Neuronal stem cell (in vitro differentiated cells): ENCODE measurements at regions not wholly inside any gene's neighbourhood (a gene's known extent, or its start where the extent isn't known, plus 50 kb on each side); places are given as distances from the start of the nearest gene placed in this dataset.

Experiments
- DNase-seq: peaks from one replicate; pipeline ENCODE4 v3.0.0-alpha.2; 2013; ENCODE audit warnings: low spot score
- H2AFZ ChIP-seq: one replicate; pipeline ENCODE4 v1.6.1; 2013; ENCODE audit warnings: mild to moderate bottlenecking, low read length, inconsistent platforms
- H2AK5ac ChIP-seq: 2 replicates; pipeline ENCODE4 v1.6.1; 2013; ENCODE audit warnings: low read depth, mild to moderate bottlenecking, inconsistent platforms, low read length, moderate library complexity, mixed read lengths
- H2BK120ac ChIP-seq: 2 replicates; pipeline ENCODE4 v1.6.1; 2013; ENCODE audit warnings: low read depth, mild to moderate bottlenecking, inconsistent platforms, low read length, moderate library complexity, mixed read lengths
- H2BK12ac ChIP-seq: one replicate; pipeline ENCODE4 v1.6.1; 2013; ENCODE audit warnings: low read length, inconsistent platforms
- H2BK15ac ChIP-seq: 2 replicates; pipeline ENCODE4 v1.6.1; 2013; ENCODE audit warnings: mild to moderate bottlenecking, low read length, inconsistent platforms, mixed read lengths
- H2BK5ac ChIP-seq: one replicate; pipeline ENCODE4 v1.6.1; 2013; ENCODE audit warnings: inconsistent platforms, mild to moderate bottlenecking, low read length, moderate library complexity
- H3K14ac ChIP-seq: one replicate; pipeline ENCODE4 v1.6.1; 2013; ENCODE audit warnings: low read length, inconsistent platforms
- H3K18ac ChIP-seq: 2 replicates; pipeline ENCODE4 v1.6.1; 2013; ENCODE audit warnings: low read length, inconsistent platforms
- H3K23ac ChIP-seq: 2 replicates; pipeline ENCODE4 v1.6.1; 2013; ENCODE audit warnings: low read depth, mild to moderate bottlenecking, mixed read lengths, low read length, inconsistent platforms; ENCODE audit not compliant: poor library complexity
- H3K27ac ChIP-seq: replicated peaks from 3 replicates; pipeline ENCODE4 v1.5.1; 2013; ENCODE audit warnings: low read length, inconsistent platforms
- H3K27me3 ChIP-seq, 3 experiments: 2 replicates each; pipeline ENCODE4 v1.6.1; 2013; ENCODE audit warnings: low read length in 3 of 3, mild to moderate bottlenecking in 2 of 3, inconsistent platforms in 1 of 3, low read depth in 1 of 3, mixed read lengths in 1 of 3, moderate library complexity in 1 of 3; ENCODE audit not compliant: control insufficient read depth in 3 of 3, insufficient read depth in 3 of 3
- H3K36me3 ChIP-seq, 2 donors: replicated peaks in 1 of 2; 2 replicates each; pipeline ENCODE4 v1.6.1; 2013; ENCODE audit warnings: low read length in 2 of 2; ENCODE audit not compliant: control insufficient read depth in 2 of 2, insufficient read depth in 2 of 2
- H3K4ac ChIP-seq: 2 replicates; pipeline ENCODE4 v1.6.1; 2013; ENCODE audit warnings: inconsistent platforms, mild to moderate bottlenecking, low read length, moderate library complexity
- H3K4me1 ChIP-seq, 2 donors: 1 replicate in 1 of 2; 2 replicates in 1 of 2; pipeline ENCODE4 v1.6.1; 2013; ENCODE audit warnings: low read length in 2 of 2, low read depth in 1 of 2; ENCODE audit not compliant: control insufficient read depth in 2 of 2, insufficient read depth in 1 of 2
- H3K4me2 ChIP-seq: one replicate; pipeline ENCODE4 v1.6.1; 2013; ENCODE audit warnings: mild to moderate bottlenecking, low read length, inconsistent platforms; ENCODE audit not compliant: insufficient read depth, poor library complexity, severe bottlenecking
- H3K4me3 ChIP-seq, 2 donors: 2 replicates each; pipeline ENCODE4 v1.5.1; 2013; ENCODE audit warnings: low read length in 2 of 2, mild to moderate bottlenecking in 2 of 2, inconsistent platforms in 1 of 2, moderate library complexity in 1 of 2
- H3K79me1 ChIP-seq: one replicate; pipeline ENCODE4 v1.6.1; 2013; ENCODE audit warnings: low read depth, mild to moderate bottlenecking, inconsistent platforms, low read length, moderate library complexity
- H3K9ac ChIP-seq: one replicate; pipeline ENCODE4 v1.6.1; 2013; ENCODE audit warnings: mild to moderate bottlenecking, low read depth, low read length, inconsistent platforms; ENCODE audit not compliant: poor library complexity
- H3K9me3 ChIP-seq, 2 donors: replicated peaks in 1 of 2; 2 replicates each; pipeline versions ENCODE3 to v1.6.1; 2013; ENCODE audit warnings: low read length in 2 of 2, mild to moderate bottlenecking in 2 of 2, inconsistent platforms in 1 of 2, low read depth in 1 of 2, mixed read lengths in 1 of 2, moderate library complexity in 1 of 2; ENCODE audit not compliant: control insufficient read depth in 2 of 2, insufficient read depth in 1 of 2
- H4K8ac ChIP-seq: one replicate; pipeline ENCODE4 v1.6.1; 2013; ENCODE audit warnings: low read depth, mild to moderate bottlenecking, inconsistent platforms, low read length, moderate library complexity
- H4K91ac ChIP-seq: one replicate; pipeline ENCODE4 v1.6.1; 2013; ENCODE audit warnings: low read length, low read depth, mild to moderate bottlenecking, inconsistent platforms; ENCODE audit not compliant: poor library complexity
- WGBS, 2 donors: extraction: QIAGEN DNeasy Blood & Tissue Kit; methylation state at CpG; one replicate each; pipeline ENCODE4 v1.1.7; 2013; ENCODE audit warnings: missing lambda C conversion rate in 2 of 2, mixed read lengths in 1 of 2; ENCODE audit not compliant: insufficient read length in 2 of 2, insufficient replicate concordance in 1 of 2; ENCODE audit errors: extremely low coverage in 2 of 2; 5-methylcytosine and 5-hydroxymethylcytosine counted together

DNA sequence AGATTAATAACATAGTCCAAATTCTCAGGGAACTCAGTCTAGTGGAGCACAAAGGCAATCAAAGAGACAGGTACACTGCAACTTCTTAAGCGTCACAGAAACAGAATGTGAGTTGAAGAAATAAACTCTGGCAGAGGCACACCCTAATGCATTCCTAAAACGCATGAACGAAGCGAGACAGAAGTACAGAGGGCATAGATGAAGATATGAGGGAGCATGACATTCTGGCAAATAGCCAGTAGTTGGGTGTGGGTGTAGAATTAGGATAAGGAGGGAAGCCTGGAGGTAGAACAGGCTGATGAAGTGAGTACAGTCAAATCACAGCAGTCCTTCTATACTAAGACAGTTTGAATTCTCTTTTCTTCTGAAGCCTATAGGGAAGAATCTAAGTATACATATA is 838.7 kb upstream of the API5 start:
- H2AFZ ChIP-seq, result no peak overlapping the region
- H3K9me3 ChIP-seq, result no peaks in the 10 kb centered on the region
- H2AK5ac ChIP-seq, result no peak overlapping the region
- no peaks in the 10 kb centered on the region for H3K79me1 ChIP-seq
- no peak overlapping the region for H3K4me3 ChIP-seq
- no peak overlapping the region for H3K27ac ChIP-seq
- no CpG with 5 or more reads among the region's 4 CpGs for WGBS, 2 donors
- H2BK12ac ChIP-seq, result no peak overlapping the region
- H3K14ac ChIP-seq, result no peak overlapping the region
- H4K8ac ChIP-seq, result no peak overlapping the region
- H3K4me2 ChIP-seq, result no peak overlapping the region
- no peak overlapping the region for H2BK120ac ChIP-seq
- no peak overlapping the region for H4K91ac ChIP-seq
- H3K27me3 ChIP-seq, result no peaks in the 10 kb centered on the region
- H3K4ac ChIP-seq, result no peak overlapping the region
- H3K4me1 ChIP-seq, result no peaks in the 10 kb centered on the region
- no peak overlapping the region for H2BK5ac ChIP-seq
- H3K18ac ChIP-seq, result no peak overlapping the region
- no peak overlapping the region for H2BK15ac ChIP-seq
- no peaks in the 10 kb centered on the region for H3K36me3 ChIP-seq
- no peak overlapping the region for H3K23ac ChIP-seq
- no peak overlapping the region for H3K9ac ChIP-seq
- no peak for DNase-seq

DNA sequence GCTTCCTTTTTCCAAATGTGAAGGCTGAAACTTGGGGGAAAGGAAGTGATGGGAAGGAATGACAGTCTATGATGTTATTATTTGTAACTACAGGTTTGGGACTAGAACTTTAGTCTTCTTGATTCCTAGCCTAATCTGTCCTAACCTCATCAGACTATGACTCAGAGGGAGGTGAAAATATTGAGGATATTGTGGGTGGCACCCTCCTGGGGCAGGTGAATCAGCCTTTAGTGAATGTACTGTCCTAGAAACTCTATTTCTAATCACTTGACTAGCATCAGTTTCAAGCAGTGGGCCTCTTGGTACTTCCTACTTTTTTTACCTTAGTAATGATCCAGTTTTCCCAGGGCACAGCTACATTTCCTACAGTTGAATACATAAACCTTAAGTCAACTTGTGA is 829.0 kb upstream of the API5 start:
- Histone ChIP-seq H3K4me2 (no peak overlapping the region), H3K18ac (no peak overlapping the region), H2AFZ (no peak overlapping the region), H2BK120ac (no peak overlapping the region), H3K36me3 (no peaks in the 10 kb centered on the region), H4K91ac (no peak overlapping the region), H3K4ac (no peak overlapping the region), H3K9me3 (no peaks in the 10 kb centered on the region), H2BK5ac (no peak overlapping the region), H3K9ac (no peak overlapping the region), H3K4me3 (no peak overlapping the region), H3K27me3 (no peaks in the 10 kb centered on the region), H2BK15ac (no peak overlapping the region), H4K8ac (no peak overlapping the region), H2BK12ac (no peak overlapping the region), H2AK5ac (no peak overlapping the region), H3K4me1 (no peaks in the 10 kb centered on the region), H3K79me1 (no peaks in the 10 kb centered on the region), H3K14ac (no peak overlapping the region), H3K27ac (no peak overlapping the region), H3K23ac (no peak overlapping the region)
- DNase-seq, result no peak

DNA sequence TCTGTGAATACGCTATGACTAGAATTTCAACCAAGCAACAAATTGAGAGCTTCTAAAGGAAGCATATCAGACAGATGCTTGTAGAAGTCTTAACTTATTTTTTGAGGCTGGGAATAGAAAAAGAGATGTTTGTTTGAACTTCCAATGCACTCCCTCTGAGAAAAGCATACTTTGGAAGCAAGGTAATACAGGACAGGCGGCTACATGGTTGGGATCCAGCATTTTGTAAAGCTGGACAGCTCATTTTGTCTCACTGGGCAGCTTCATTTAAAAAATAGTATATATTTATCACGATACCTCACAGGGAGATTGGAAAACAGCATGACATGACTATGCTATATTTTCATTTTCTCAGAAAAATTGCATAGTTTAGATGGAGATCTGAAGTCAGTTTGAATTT is 821.3 kb upstream of the API5 start:
- Histone ChIP-seq H2BK15ac (no peak overlapping the region), H3K27ac (no peak overlapping the region), H3K9me3 (no peaks in the 10 kb centered on the region), H3K14ac (no peak overlapping the region), H3K9ac (no peak overlapping the region), H2AFZ (no peak overlapping the region), H3K23ac (no peak overlapping the region), H3K4me1 (no peaks in the 10 kb centered on the region), H2BK12ac (no peak overlapping the region), H3K36me3 (peaks cover 0 to 1% of the 10 kb centered on the region in 2 donors), H3K4ac (no peak overlapping the region), H4K91ac (no peak overlapping the region), H3K4me3 (no peak overlapping the region), H2AK5ac (no peak overlapping the region), H4K8ac (no peak overlapping the region), H3K27me3 (no peaks in the 10 kb centered on the region), H3K18ac (no peak overlapping the region), H3K79me1 (no peaks in the 10 kb centered on the region), H2BK5ac (no peak overlapping the region), H3K4me2 (no peak overlapping the region), H2BK120ac (no peak overlapping the region)
- no peak for DNase-seq
- WGBS, 2 donors, result no CpG with 5 or more reads among the region's 3 CpGs

DNA sequence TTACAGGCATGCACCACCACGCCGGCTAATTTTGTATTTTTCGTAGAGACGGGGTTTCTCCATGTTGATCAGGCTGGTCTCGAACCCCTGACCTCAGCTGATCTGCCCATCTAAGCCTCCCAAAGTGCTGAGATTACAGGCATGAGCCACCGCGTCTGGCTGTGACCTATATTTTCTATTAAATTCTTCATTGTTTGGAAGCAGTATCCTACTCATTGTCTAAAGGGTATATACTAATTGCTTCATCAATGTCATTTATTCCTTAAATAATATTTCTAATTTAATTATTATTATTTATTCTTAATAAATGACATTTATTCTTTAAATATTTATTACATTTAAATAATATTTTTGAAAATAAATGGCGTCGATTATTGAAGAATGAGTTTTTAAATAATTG is 817.3 kb upstream of the API5 start:
- Histone ChIP-seq H3K4me3 (no peak overlapping the region), H3K18ac (no peak overlapping the region), H3K79me1 (no peaks in the 10 kb centered on the region), H3K9me3 (no peaks in the 10 kb centered on the region), H3K14ac (no peak overlapping the region), H3K4me1 (no peaks in the 10 kb centered on the region), H2BK120ac (no peak overlapping the region), H3K9ac (no peak overlapping the region), H3K23ac (no peak overlapping the region), H3K4me2 (no peak overlapping the region), H2BK15ac (no peak overlapping the region), H4K91ac (no peak overlapping the region), H2AK5ac (no peak overlapping the region), H2BK5ac (no peak overlapping the region), H3K27ac (no peak overlapping the region), H3K36me3 (peaks cover 0 to 1% of the 10 kb centered on the region in 2 donors), H4K8ac (no peak overlapping the region), H2AFZ (no peak overlapping the region), H3K4ac (no peak overlapping the region), H2BK12ac (no peak overlapping the region), H3K27me3 (no peaks in the 10 kb centered on the region)
- DNase-seq, result no peak
- no CpG with 5 or more reads among the region's 9 CpGs for whole genome bisulfite sequencing, 2 donors
